K562 (cell line): ENCODE measurements at regions not wholly inside any gene's neighbourhood (a gene's known extent, or its start where the extent isn't known, plus 50 kb on each side); places are given as distances from the start of the nearest gene placed in this dataset.

Source experiments
- ATAC-seq: fragments of 200-7000 bp; cut with Tn5 transposase; 3 replicates; pipeline ENCODE4 v1.9.1; 2020; ENCODE audit warnings: moderate library complexity
- BruUV-seq: library from RNA; stranded (reverse); fragments of 400-500 nt; replicated peaks from 2 replicates; lab custom pipeline; 2021; lab: Mats Ljungman, UMichigan
- CTCF ChIA-PET: fragments of 300-600 bp; formaldehyde crosslinking; extraction: SDS; loops from one replicate; lab custom pipeline; 2021; ENCODE audit warnings: low intra/inter-chr PET ratio; lab: Yijun Ruan, JAX
- POLR2A ChIA-PET: fragments of 300-600, 350-650 bp; sonication (Branson Sonifier 250); formaldehyde crosslinking; extraction: SDS; loops from one replicate; lab custom pipeline; 2021; ENCODE audit warnings: antibody characterized with exemption, inconsistent platforms; lab: Yijun Ruan, JAX
- DNase-seq, 4 experiments: peaks; one replicate each; pipeline versions ENCODE4 v3.0.0 to v3.0.0-alpha.2; 2011 to 2018; ENCODE audit warnings: low spot score in 3 of 4, mixed read lengths in 3 of 4; ENCODE audit errors: extremely low read depth in 1 of 4
- FAIRE-seq: peaks from 2 replicates; lab custom pipeline; 2011; peaks lifted over from hg19 to GRCh38; lab: Jason Lieb, UNC
- H2AFZ ChIP-seq: 2 replicates; pipeline ENCODE4 v1.6.0; 2011; ENCODE audit warnings: low read depth, low read length, control low read depth, inconsistent platforms
- H3K27ac ChIP-seq: fragments of 200-600 bp; 3 replicates; pipeline ENCODE4 v1.8.0; 2011; ENCODE audit warnings: low read depth, mild to moderate bottlenecking, control low read depth, inconsistent platforms, low read length, moderate library complexity, mixed read lengths; ENCODE audit errors: extremely low read depth
- H3K27me3 ChIP-seq, 2 experiments: fragments of 300-600 bp in 1 of 2; 2 replicates in 1 of 2; 3 replicates in 1 of 2; pipeline versions ENCODE4 v1.6.0 to v1.8.0; 2011; ENCODE audit warnings: inconsistent platforms in 2 of 2, low read length in 2 of 2, mild to moderate bottlenecking in 1 of 2, mixed read lengths in 1 of 2, moderate library complexity in 1 of 2; ENCODE audit not compliant: control insufficient read depth in 2 of 2, insufficient read depth in 2 of 2
- H3K36me3 ChIP-seq: fragments of 300-600 bp; 3 replicates; pipeline ENCODE4 v1.8.0; 2011; ENCODE audit warnings: mild to moderate bottlenecking, low read length, inconsistent platforms; ENCODE audit not compliant: control insufficient read depth, insufficient read depth
- H3K4me1 ChIP-seq, 2 experiments: fragments of 200-600 bp in 1 of 2; replicated peaks in 1 of 2; 2 replicates in 1 of 2; 3 replicates in 1 of 2; pipeline versions ENCODE4 v1.5.1 to v1.8.0; 2011; ENCODE audit warnings: inconsistent platforms in 2 of 2, low read length in 2 of 2, mild to moderate bottlenecking in 1 of 2, mixed read lengths in 1 of 2, moderate library complexity in 1 of 2; ENCODE audit not compliant: control insufficient read depth in 2 of 2, insufficient read depth in 2 of 2
- H3K4me2 ChIP-seq: 2 replicates; pipeline ENCODE4 v1.6.1; 2011; ENCODE audit warnings: low read length, control low read depth, inconsistent platforms, mixed read lengths; ENCODE audit not compliant: insufficient read depth
- H3K4me3 ChIP-seq: fragments of 200-600 bp; sonication (generic), shearing (Covaris generic); 2 replicates; pipeline ENCODE4 v1.5.1; 2016; ENCODE audit warnings: control low read depth, inconsistent platforms
- H3K79me2 ChIP-seq: fragments of 200-600 bp; 3 replicates; pipeline ENCODE4 v1.8.0; 2011; ENCODE audit warnings: low read length, inconsistent platforms; ENCODE audit not compliant: control insufficient read depth, insufficient read depth
- H3K9ac ChIP-seq, 2 experiments: 2 replicates each; pipeline versions ENCODE4 v1.6.0 to v1.6.1; 2011; ENCODE audit warnings: low read depth in 2 of 2, low read length in 2 of 2, control low read depth in 1 of 2, inconsistent platforms in 1 of 2, mild to moderate bottlenecking in 1 of 2, mixed read lengths in 1 of 2; ENCODE audit not compliant: insufficient read depth in 1 of 2
- H3K9me1 ChIP-seq: one replicate; pipeline ENCODE4 v1.6.0; 2011; ENCODE audit warnings: inconsistent platforms, mild to moderate bottlenecking, low read length, moderate library complexity; ENCODE audit not compliant: control insufficient read depth, insufficient read depth
- H3K9me3 ChIP-seq: replicated peaks from 2 replicates; pipeline ENCODE4 v1.5.1; 2011; ENCODE audit warnings: low read depth, low read length, inconsistent platforms; ENCODE audit not compliant: control insufficient read depth, insufficient read depth
- H4K20me1 ChIP-seq: replicated peaks from 2 replicates; pipeline ENCODE4 v1.6.1; 2011; ENCODE audit warnings: low read length, inconsistent platforms, mixed read lengths; ENCODE audit not compliant: control insufficient read depth, insufficient read depth
- ATF6 ChIP-seq: sonication (generic); formaldehyde crosslinking; IDR thresholded peaks from 2 replicates; pipeline ENCODE4 v1.4.0; 2020; ENCODE audit warnings: mild to moderate bottlenecking, missing genetic modification reagents
- BACH1 ChIP-seq: fragments of 200-800 bp; sonication (Bioruptor generic); IDR thresholded peaks from 2 replicates; pipeline ENCODE4 v1.6.1; 2016; ENCODE audit warnings: missing genetic modification characterization, missing compliant biosample characterization
- CBX8 ChIP-seq: fragments of 200-600 bp; sonication (generic); IDR thresholded peaks from 2 replicates; pipeline ENCODE4 v1.6.1; 2012; ENCODE audit warnings: borderline replicate concordance, mixed run types, low read depth, mild to moderate bottlenecking, moderate library complexity, mixed read lengths, low read length, control low read depth, inconsistent platforms; ENCODE audit not compliant: poor library complexity, severe bottlenecking; ENCODE audit errors: extremely low read depth
- CHCHD3 ChIP-seq: fragments of 250-450 bp; sonication (Bioruptor Pico); IDR thresholded peaks from 2 replicates; pipeline ENCODE4 v2.1.2; 2022; ENCODE audit warnings: mild to moderate bottlenecking
- CLOCK ChIP-seq: fragments of 250-450 bp; sonication (Bioruptor Pico); IDR thresholded peaks from 2 replicates; pipeline ENCODE4 v1.4.0; 2020; ENCODE audit warnings: mild to moderate bottlenecking, moderate library complexity, borderline replicate concordance
- ELF4 ChIP-seq: fragments of 450-650 bp; formaldehyde crosslinking; IDR thresholded peaks from 2 replicates; pipeline ENCODE4 v1.4.0; 2022; ENCODE audit warnings: missing genetic modification characterization
- ETS2 ChIP-seq: IDR thresholded peaks from 2 replicates; pipeline ENCODE4 v1.6.1; 2016; ENCODE audit warnings: borderline replicate concordance, missing genetic modification characterization, mild to moderate bottlenecking, moderate library complexity, missing compliant biosample characterization; ENCODE audit not compliant: poor library complexity, severe bottlenecking
- FOXK1 ChIP-seq: sonication (generic); formaldehyde crosslinking; IDR thresholded peaks from 2 replicates; pipeline ENCODE4 v1.8.0; 2022; ENCODE audit warnings: missing genetic modification reagents, mild to moderate bottlenecking, borderline replicate concordance
- FOXM1 ChIP-seq, 2 experiments: fragments of 450-650 bp in 1 of 2; sonication (generic) in 1 of 2; formaldehyde crosslinking in 1 of 2; IDR thresholded peaks; 2 replicates each; pipeline versions ENCODE4 v1.6.1 to v1.9.0; 2017 to 2022; ENCODE audit warnings: low read depth in 2 of 2, mild to moderate bottlenecking in 2 of 2, missing genetic modification reagents in 1 of 2, moderate library complexity in 1 of 2
- MTA1 ChIP-seq: fragments of 450-650 bp; IDR thresholded peaks from 2 replicates; pipeline ENCODE4 v1.6.1; 2017; ENCODE audit warnings: borderline replicate concordance
- RNF2 ChIP-seq: sonication (generic); IDR thresholded peaks from 2 replicates; pipeline ENCODE4 v1.6.1; 2016
- TAF1 ChIP-seq: IDR thresholded peaks from 2 replicates; pipeline ENCODE4 v1.6.1; 2011; ENCODE audit warnings: mild to moderate bottlenecking, low read length, moderate library complexity; ENCODE audit not compliant: insufficient read depth, control insufficient read depth, severe bottlenecking; ENCODE audit errors: extremely low read depth
- ZBTB9 ChIP-seq: fragments of 450-650 bp; formaldehyde crosslinking; IDR thresholded peaks from 2 replicates; pipeline ENCODE4 v1.4.0; 2020; ENCODE audit warnings: mild to moderate bottlenecking, moderate library complexity
- ZFPM2 ChIP-seq: fragments of 250-450 bp; sonication (Bioruptor Pico); IDR thresholded peaks from 2 replicates; pipeline ENCODE4 v1.5.1; 2022; ENCODE audit warnings: mild to moderate bottlenecking
- ZFX ChIP-seq: sonication (generic); formaldehyde crosslinking; IDR thresholded peaks from 2 replicates; pipeline ENCODE4 v1.8.0; 2022; ENCODE audit warnings: mild to moderate bottlenecking, missing genetic modification reagents, moderate library complexity
- ZNF668 ChIP-seq: fragments of 250-450 bp; sonication (Bioruptor Pico); IDR thresholded peaks from 2 replicates; pipeline ENCODE4 v1.8.0; 2022; ENCODE audit warnings: mild to moderate bottlenecking, inconsistent platforms
- WGBS: fragments of 100-300 bp; shearing (Covaris generic); methylation state at CpG from one replicate; pipeline ENCODE4 v1.1.6; 2016; ENCODE audit warnings: low coverage, mixed read lengths; ENCODE audit not compliant: insufficient coverage; ENCODE audit errors: missing lambda C conversion rate; 5-methylcytosine and 5-hydroxymethylcytosine counted together
- in situ Hi-C: fragments of 300-500 bp; cut with MboI; formaldehyde crosslinking; loops from 4 replicates; pipeline ENCODE4 v1.15.0; 2018; ENCODE audit warnings: inconsistent platforms, mixed read lengths
- intact Hi-C: fragments of 100-400 bp; cut with micrococcal nuclease; formaldehyde crosslinking; loops from 2 replicates; pipeline ENCODE4 v1.14.2; 2022

GRCh38 chr11:38867338-38867737 lies 2269.3 kb upstream of the RAG2 start:
- Histone ChIP-seq H3K79me2 (no peaks in the 10 kb centered on the region), H3K9me1 (no peaks in the 10 kb centered on the region), H3K9me3 (no peaks in the 10 kb centered on the region), H3K27me3 (no peaks in the 10 kb centered on the region), H3K27ac (no peak overlapping the region), H3K4me3 (no peak overlapping the region), H3K4me1 (no peaks in the 10 kb centered on the region), H3K9ac (no peak overlapping the region), H4K20me1 (no peaks in the 10 kb centered on the region), H3K36me3 (no peaks in the 10 kb centered on the region), H2AFZ (no peak overlapping the region), H3K4me2 (no peak overlapping the region)
- BruUV-seq, result no TSS peak
- ChIA-PET CTCF (no interaction called here), POLR2A (no interaction called here)
- ATAC-seq (no peak), DNase-seq (no peak), FAIRE-seq (no peak)
- no peak for TF ChIP-seq CHCHD3 (CRISPR knock-in tag)
- TF ChIP-seq CBX8, result no peak
- no peak for TF ChIP-seq ZFX (CRISPR knock-in tag)
- no peak for TF ChIP-seq CLOCK (CRISPR knock-in tag)
- TF ChIP-seq ATF6 (CRISPR knock-in tag), result no peak
- TF ChIP-seq ZFPM2 (CRISPR knock-in tag), result no peak
- TF ChIP-seq ZNF668, result no peak
- no peak for TF ChIP-seq TAF1
- no peak for TF ChIP-seq ETS2 (tag)
- TF ChIP-seq FOXK1, result no peak
- TF ChIP-seq RNF2, result no peak
- TF ChIP-seq BACH1, result no peak
- TF ChIP-seq ELF4 (CRISPR knock-in tag), result no peak
- TF ChIP-seq MTA1, result no peak
- no peak for TF ChIP-seq ZBTB9 (CRISPR knock-in tag)
- no peak for TF ChIP-seq FOXM1 (IDR thresholded peaks at IDR 0.05; ENCODE audit: low read depth)
- no peak for TF ChIP-seq FOXM1 (CRISPR knock-in tag; IDR thresholded peaks at IDR 0.05; ENCODE audit: low read depth)
- in situ Hi-C loops (no loop called here), intact Hi-C loops (no loop called here)
- WGBS, result 0% methylated on average over 3 of the region's 3 CpGs
